GM19099 (cell line): ENCODE measurements at regions not wholly inside any gene's neighbourhood (a gene's known extent, or its start where the extent isn't known, plus 50 kb on each side); places are given as distances from the start of the nearest gene placed in this dataset.

ENCODE experiments used
- POLR2A ChIP-seq: IDR thresholded peaks from 3 replicates; pipeline ENCODE4 v1.6.1; 2011; ENCODE audit warnings: low read depth; ENCODE audit not compliant: insufficient read length; ENCODE audit errors: extremely low read depth

- no peak for TF ChIP-seq POLR2A
These were observed 1049.9 kb upstream of the WWC1 start for GRCh38 chr5:167241436-167242067.

- no peak for TF ChIP-seq POLR2A
These were observed 1048.7 kb upstream of the WWC1 start for GRCh38 chr5:167242701-167243100.

GRCh38 chr5:167243463-167243862, 1048.0 kb upstream of the WWC1 start:
- TF ChIP-seq POLR2A = no peak

- no peak for TF ChIP-seq POLR2A
These were observed 1046.9 kb upstream of the WWC1 start for GRCh38 chr5:167244583-167244982.

- no peak for TF ChIP-seq POLR2A
These were observed 1045.6 kb upstream of the WWC1 start for GRCh38 chr5:167245868-167246267.

- TF ChIP-seq POLR2A = no peak
These were observed 1043.6 kb upstream of the WWC1 start for GRCh38 chr5:167247816-167248215.

- no peak for TF ChIP-seq POLR2A
These were observed 1043.2 kb upstream of the WWC1 start for GRCh38 chr5:167248257-167248656.

GRCh38 chr5:167250996-167251395, 1040.4 kb upstream of the WWC1 start:
- TF ChIP-seq POLR2A = no peak

- TF ChIP-seq POLR2A = no peak
These were observed 1037.3 kb upstream of the WWC1 start for GRCh38 chr5:167254132-167254531.

- no peak for TF ChIP-seq POLR2A
These were observed 1035.5 kb upstream of the WWC1 start for GRCh38 chr5:167255926-167256325.

- no peak for TF ChIP-seq POLR2A
These were observed 1031.6 kb upstream of the WWC1 start for GRCh38 chr5:167259806-167260205.

- no peak for TF ChIP-seq POLR2A
These were observed 1029.9 kb upstream of the WWC1 start for GRCh38 chr5:167261309-167262100.

GRCh38 chr5:167263185-167263584, 1028.3 kb upstream of the WWC1 start:
- TF ChIP-seq POLR2A = no peak

GRCh38 chr5:167264348-167264747, 1027.1 kb upstream of the WWC1 start:
- no peak for TF ChIP-seq POLR2A

- TF ChIP-seq POLR2A = no peak
These were observed 1023.1 kb upstream of the WWC1 start for GRCh38 chr5:167268337-167268736.

- TF ChIP-seq POLR2A = no peak
These were observed 1022.3 kb upstream of the WWC1 start for GRCh38 chr5:167269146-167269545.
